HCT116 (cell line): ENCODE measurements at regions not wholly inside any gene's neighbourhood (a gene's known extent, or its start where the extent isn't known, plus 50 kb on each side); places are given as distances from the start of the nearest gene placed in this dataset.

Source experiments
- ATAC-seq: fragments of 200-7000 bp; cut with Tn5 transposase; 2 replicates; pipeline ENCODE4 v1.9.1; 2020; ENCODE audit warnings: mild to moderate bottlenecking, moderate library complexity
- BruUV-seq: library from RNA; stranded (reverse); fragments of 400-500 nt; replicated peaks from 2 replicates; lab custom pipeline; 2021; lab: Mats Ljungman, UMichigan
- CTCF ChIA-PET: fragments of 300-600 bp; sonication (Branson Sonifier 250); formaldehyde crosslinking; loops from one replicate; lab custom pipeline; 2021; ENCODE audit warnings: antibody characterized with exemption; lab: Charles Lee
- POLR2A ChIA-PET: fragments of 300-600, 350-600 bp; sonication (Branson Sonifier 250); formaldehyde crosslinking; loops from one replicate; lab custom pipeline; 2021; ENCODE audit warnings: antibody characterized with exemption; lab: Charles Lee
- RAD21 ChIA-PET, 2 experiments: fragments of 300-600 bp; sonication (Branson Sonifier 250); formaldehyde crosslinking; loops; one replicate each; lab custom pipeline; 2023; ENCODE audit warnings: low total read pairs in 2 of 2; ENCODE audit not compliant: uncharacterized antibody in 2 of 2, unreplicated experiment in 2 of 2, low non-redundant PET in 1 of 2; lab: Charles Lee
- DNase-seq: peaks from one replicate; pipeline ENCODE4 v3.0.0-alpha.2; 2010; ENCODE audit warnings: low read depth, low spot score
- H2AFZ ChIP-seq: fragments of 200-600 bp; shearing (Covaris generic), sonication (generic); 2 replicates; pipeline ENCODE4 v1.6.1; 2017; ENCODE audit warnings: low read depth, mixed run types, mixed read lengths, antibody characterized with exemption, low read length; ENCODE audit not compliant: poor library complexity, severe bottlenecking
- H3K27ac ChIP-seq: 2 replicates; pipeline ENCODE4 v1.5.1; 2012; ENCODE audit warnings: low read depth, low read length
- H3K27me3 ChIP-seq: fragments of 200-600 bp; sonication (generic); 2 replicates; pipeline ENCODE4 v1.6.1; 2016; ENCODE audit warnings: mixed run types, low read length, mixed read lengths; ENCODE audit not compliant: insufficient read depth
- H3K36me3 ChIP-seq, 2 experiments: fragments of 200-500 bp in 1 of 2; fragments of 200-600 bp in 1 of 2; sonication (Bioruptor generic) in 1 of 2; sonication (generic) in 1 of 2; 2 replicates each; pipeline versions ENCODE4 v1.5.1 to v1.6.1; 2014 to 2016; ENCODE audit warnings: low read length in 2 of 2, inconsistent platforms in 1 of 2, mixed read lengths in 1 of 2, mixed run types in 1 of 2; ENCODE audit not compliant: insufficient read depth in 2 of 2, control insufficient read depth in 1 of 2
- H3K4me1 ChIP-seq, 2 experiments: fragments of 200-600 bp in 1 of 2; sonication (generic) in 1 of 2; 2 replicates each; pipeline versions ENCODE4 v1.5.1 to v1.6.1; 2012 to 2017; ENCODE audit warnings: low read length in 2 of 2, inconsistent platforms in 1 of 2, mild to moderate bottlenecking in 1 of 2, mixed read lengths in 1 of 2, mixed run types in 1 of 2, moderate library complexity in 1 of 2; ENCODE audit not compliant: insufficient read depth in 2 of 2, control insufficient read depth in 1 of 2
- H3K4me2 ChIP-seq: fragments of 200-600 bp; sonication (generic); 2 replicates; pipeline ENCODE4 v1.6.1; 2017; ENCODE audit warnings: mixed run types, low read length, mixed read lengths
- H3K4me3 ChIP-seq, 2 experiments: fragments of 200-600 bp in 1 of 2; sonication (generic) in 1 of 2; replicated peaks in 1 of 2; 2 replicates each; pipeline ENCODE4 v1.5.1; 2011 to 2016; ENCODE audit warnings: low read length in 2 of 2, control low read depth in 1 of 2, low read depth in 1 of 2, mild to moderate bottlenecking in 1 of 2, mixed read lengths in 1 of 2, mixed run types in 1 of 2
- H3K79me2 ChIP-seq: fragments of 200-600 bp; sonication (generic); 2 replicates; pipeline ENCODE4 v1.6.1; 2017; ENCODE audit warnings: mild to moderate bottlenecking, mixed run types, low read length, moderate library complexity, mixed read lengths; ENCODE audit not compliant: insufficient read depth
- H3K9ac ChIP-seq: fragments of 200-600 bp; sonication (generic); 2 replicates; pipeline ENCODE4 v1.6.1; 2016; ENCODE audit warnings: low read length, mixed read lengths
- H3K9me2 ChIP-seq: fragments of 200-600 bp; sonication (generic), shearing (Covaris generic); 2 replicates; pipeline ENCODE4 v1.6.1; 2017; ENCODE audit warnings: mixed run types, mild to moderate bottlenecking, moderate library complexity; ENCODE audit not compliant: insufficient read depth
- H3K9me3 ChIP-seq, 2 experiments: fragments of 200-500 bp in 1 of 2; fragments of 200-600 bp in 1 of 2; sonication (Bioruptor generic) in 1 of 2; sonication (generic) in 1 of 2; 2 replicates each; pipeline ENCODE4 v1.6.1; 2014 to 2017; ENCODE audit warnings: low read length in 2 of 2, mixed read lengths in 2 of 2, inconsistent platforms in 1 of 2, low read depth in 1 of 2, mild to moderate bottlenecking in 1 of 2, mixed run types in 1 of 2, moderate library complexity in 1 of 2; ENCODE audit not compliant: control insufficient read depth in 1 of 2, insufficient read depth in 1 of 2
- H4K20me1 ChIP-seq: fragments of 200-600 bp; sonication (generic), shearing (Covaris generic); 2 replicates; pipeline ENCODE4 v1.6.1; 2017; ENCODE audit warnings: mixed run types, mild to moderate bottlenecking, moderate library complexity; ENCODE audit not compliant: insufficient read depth
- CEBPB ChIP-seq: IDR thresholded peaks from 2 replicates; pipeline ENCODE4 v1.6.1; 2012; ENCODE audit warnings: low read depth
- CTCF ChIP-seq, 3 experiments: fragments of 200-600 bp in 1 of 3; sonication (generic) in 1 of 3; IDR thresholded peaks in 2 of 3; conservative IDR thresholded peaks in 1 of 3; 2 replicates each; pipeline ENCODE4 v1.5.1; 2012 to 2017; ENCODE audit warnings: low read depth in 2 of 3, low read length in 2 of 3, antibody characterized with exemption in 1 of 3, borderline replicate concordance in 1 of 3, control low read depth in 1 of 3, mild to moderate bottlenecking in 1 of 3, mixed read lengths in 1 of 3, mixed run types in 1 of 3, moderate library complexity in 1 of 3; ENCODE audit not compliant: insufficient read depth in 1 of 3
- EGR1 ChIP-seq: IDR thresholded peaks from 2 replicates; pipeline ENCODE4 v1.6.1; 2012; ENCODE audit warnings: low read depth
- EZH2 ChIP-seq: fragments of 200-600 bp; sonication (generic); IDR thresholded peaks from 2 replicates; pipeline ENCODE4 v1.6.1; 2017; ENCODE audit warnings: antibody characterized with exemption, mixed run types
- EZH2phosphoT487 ChIP-seq: fragments of 200-600 bp; IDR thresholded peaks from 2 replicates; pipeline ENCODE4 v1.6.1; 2018; ENCODE audit warnings: antibody characterized with exemption, borderline replicate concordance
- FOSL1 ChIP-seq: IDR thresholded peaks from 2 replicates; pipeline ENCODE4 v1.6.1; 2012; ENCODE audit warnings: low read depth
- MAX ChIP-seq: IDR thresholded peaks from 2 replicates; pipeline ENCODE4 v1.6.1; 2012
- RAD21 ChIP-seq: IDR thresholded peaks from 2 replicates; pipeline ENCODE4 v1.6.1; 2012; ENCODE audit warnings: low read depth, mild to moderate bottlenecking
- SP1 ChIP-seq: IDR thresholded peaks from 2 replicates; pipeline ENCODE4 v1.6.1; 2012; ENCODE audit warnings: low read depth
- SRF ChIP-seq: IDR thresholded peaks from 2 replicates; pipeline ENCODE4 v1.6.1; 2012; ENCODE audit warnings: low read depth
- YY1 ChIP-seq: IDR thresholded peaks from 2 replicates; pipeline ENCODE4 v1.6.1; 2011; ENCODE audit warnings: low read length, low read depth, moderate library complexity, mild to moderate bottlenecking; ENCODE audit not compliant: insufficient replicate concordance; ENCODE audit errors: extremely low read depth
- ZBTB33 ChIP-seq: IDR thresholded peaks from 2 replicates; pipeline ENCODE4 v1.6.1; 2011; ENCODE audit warnings: mild to moderate bottlenecking, low read length, moderate library complexity; ENCODE audit not compliant: insufficient replicate concordance; ENCODE audit errors: extremely low read depth
- ZFX ChIP-seq: fragments of 450-650 bp; IDR thresholded peaks from 2 replicates; pipeline ENCODE4 v1.6.1; 2017
- intact Hi-C: fragments of 100-400 bp; cut with micrococcal nuclease; formaldehyde crosslinking; loops from 2 replicates; pipeline ENCODE4 v1.10.0; 2022

GRCh38 chr2:51986101-51986500 is 954.2 kb upstream of the NRXN1 start:
- Histone ChIP-seq H3K27me3 (no peaks in the 10 kb centered on the region), H3K4me3 (no peak overlapping the region), H3K4me2 (no peak overlapping the region), H3K9me3 (no peaks in the 10 kb centered on the region), H2AFZ (no peak overlapping the region), H3K4me1 (no peaks in the 10 kb centered on the region), H3K9me2 (no peaks in the 10 kb centered on the region), H3K79me2 (no peaks in the 10 kb centered on the region), H3K9ac (no peak overlapping the region), H3K27ac (no peak overlapping the region), H4K20me1 (no peaks in the 10 kb centered on the region), H3K36me3 (no peaks in the 10 kb centered on the region)
- ChIA-PET POLR2A (no interaction called here), CTCF (no interaction called here), RAD21 (no interaction called here)
- no TSS peak for BruUV-seq
- ATAC-seq (no peak), DNase-seq (no peak)
- intact Hi-C loops, result no loop called here
- TF ChIP-seq EGR1 (no peak), CTCF (IDR thresholded peaks at IDR 0.05 in 2 of 3, conservative IDR thresholded peaks at IDR 0.05 in 1 of 3; ENCODE audit: borderline replicate concordance in 1 of 3, insufficient read depth in 1 of 3, low read depth in 2 of 3, low read length in 2 of 3) (no peak), FOSL1 (no peak), EZH2phosphoT487 (no peak), YY1 (no peak), EZH2 (no peak), SP1 (no peak), MAX (no peak), RAD21 (no peak)

GRCh38 chr2:51981783-51982182 is 949.9 kb upstream of the NRXN1 start:
- peak overlapping the region; percentile 74 for H2AFZ ChIP-seq
- H3K4me3 ChIP-seq, result no peak overlapping the region
- DNase-seq, result no peak
- POLR2A ChIA-PET, result no interaction called here
- H4K20me1 ChIP-seq, result no peaks in the 10 kb centered on the region
- intact Hi-C loops, result no loop called here
- H3K9ac ChIP-seq, result no peak overlapping the region
- CTCF ChIA-PET, result no interaction called here
- no TSS peak for BruUV-seq
- no peaks in the 10 kb centered on the region for H3K4me1 ChIP-seq
- no peaks in the 10 kb centered on the region for H3K36me3 ChIP-seq
- H3K27ac ChIP-seq, result no peak overlapping the region
- H3K9me2 ChIP-seq, result no peaks in the 10 kb centered on the region
- ATAC-seq, result no peak
- H3K27me3 ChIP-seq, result no peaks in the 10 kb centered on the region
- no peak overlapping the region for H3K4me2 ChIP-seq
- RAD21 ChIA-PET, result no interaction called here
- H3K79me2 ChIP-seq, result no peaks in the 10 kb centered on the region
- H3K9me3 ChIP-seq, result no peaks in the 10 kb centered on the region
- TF ChIP-seq ZFX (no peak), SRF (no peak), YY1 (no peak), CTCF (IDR thresholded peaks at IDR 0.05 in 2 of 3, conservative IDR thresholded peaks at IDR 0.05 in 1 of 3; ENCODE audit: borderline replicate concordance in 1 of 3, insufficient read depth in 1 of 3, low read depth in 2 of 3, low read length in 2 of 3) (no peak), FOSL1 (no peak), ZBTB33 (no peak), CEBPB (no peak)
